ENCODE measurements at regions not wholly inside any gene's neighbourhood (a gene's known extent, or its start where the extent isn't known, plus 50 kb on each side); places are given as distances from the start of the nearest gene placed in this dataset.
"Not testable (repeated sequence)": the region's sequence is repeated elsewhere in the genome, so short reads cannot be mapped to it uniquely, and the experiment has no call there.

GRCh38 chr2:53022248-53022647 is 745.4 kb upstream of the CHAC2 start:
- TF ChIP-seq CTCF (IDR thresholded peaks at IDR 0.05; ENCODE audit: low read depth, low read length, poor library complexity, severe bottlenecking); EZH2phosphoT487 (IDR thresholded peaks at IDR 0.05; ENCODE audit: borderline replicate concordance, low read length): not testable (repeated sequence)

Data from DOHH2 (cell line).